HCT116 (cell line): ENCODE measurements at regions not wholly inside any gene's neighbourhood (a gene's known extent, or its start where the extent isn't known, plus 50 kb on each side); places are given as distances from the start of the nearest gene placed in this dataset.

ENCODE experiments used
- ATAC-seq: fragments of 200-7000 bp; cut with Tn5 transposase; 2 replicates; pipeline ENCODE4 v1.9.1; 2020; ENCODE audit warnings: mild to moderate bottlenecking, moderate library complexity
- BruUV-seq: library from RNA; stranded (reverse); fragments of 400-500 nt; replicated peaks from 2 replicates; lab custom pipeline; 2021; lab: Mats Ljungman, UMichigan
- CTCF ChIA-PET: fragments of 300-600 bp; sonication (Branson Sonifier 250); formaldehyde crosslinking; loops from one replicate; lab custom pipeline; 2021; ENCODE audit warnings: antibody characterized with exemption; lab: Charles Lee
- POLR2A ChIA-PET: fragments of 300-600, 350-600 bp; sonication (Branson Sonifier 250); formaldehyde crosslinking; loops from one replicate; lab custom pipeline; 2021; ENCODE audit warnings: antibody characterized with exemption; lab: Charles Lee
- RAD21 ChIA-PET, 2 experiments: fragments of 300-600 bp; sonication (Branson Sonifier 250); formaldehyde crosslinking; loops; one replicate each; lab custom pipeline; 2023; ENCODE audit warnings: low total read pairs in 2 of 2; ENCODE audit not compliant: uncharacterized antibody in 2 of 2, unreplicated experiment in 2 of 2, low non-redundant PET in 1 of 2; lab: Charles Lee
- DNase-seq: peaks from one replicate; pipeline ENCODE4 v3.0.0-alpha.2; 2010; ENCODE audit warnings: low read depth, low spot score
- H2AFZ ChIP-seq: fragments of 200-600 bp; shearing (Covaris generic), sonication (generic); 2 replicates; pipeline ENCODE4 v1.6.1; 2017; ENCODE audit warnings: low read depth, mixed run types, mixed read lengths, antibody characterized with exemption, low read length; ENCODE audit not compliant: poor library complexity, severe bottlenecking
- H3K27ac ChIP-seq: 2 replicates; pipeline ENCODE4 v1.5.1; 2012; ENCODE audit warnings: low read depth, low read length
- H3K27me3 ChIP-seq: fragments of 200-600 bp; sonication (generic); 2 replicates; pipeline ENCODE4 v1.6.1; 2016; ENCODE audit warnings: mixed run types, low read length, mixed read lengths; ENCODE audit not compliant: insufficient read depth
- H3K36me3 ChIP-seq, 2 experiments: fragments of 200-500 bp in 1 of 2; fragments of 200-600 bp in 1 of 2; sonication (Bioruptor generic) in 1 of 2; sonication (generic) in 1 of 2; 2 replicates each; pipeline versions ENCODE4 v1.5.1 to v1.6.1; 2014 to 2016; ENCODE audit warnings: low read length in 2 of 2, inconsistent platforms in 1 of 2, mixed read lengths in 1 of 2, mixed run types in 1 of 2; ENCODE audit not compliant: insufficient read depth in 2 of 2, control insufficient read depth in 1 of 2
- H3K4me1 ChIP-seq, 2 experiments: fragments of 200-600 bp in 1 of 2; sonication (generic) in 1 of 2; 2 replicates each; pipeline versions ENCODE4 v1.5.1 to v1.6.1; 2012 to 2017; ENCODE audit warnings: low read length in 2 of 2, inconsistent platforms in 1 of 2, mild to moderate bottlenecking in 1 of 2, mixed read lengths in 1 of 2, mixed run types in 1 of 2, moderate library complexity in 1 of 2; ENCODE audit not compliant: insufficient read depth in 2 of 2, control insufficient read depth in 1 of 2
- H3K4me2 ChIP-seq: fragments of 200-600 bp; sonication (generic); 2 replicates; pipeline ENCODE4 v1.6.1; 2017; ENCODE audit warnings: mixed run types, low read length, mixed read lengths
- H3K4me3 ChIP-seq, 2 experiments: fragments of 200-600 bp in 1 of 2; sonication (generic) in 1 of 2; replicated peaks in 1 of 2; 2 replicates each; pipeline ENCODE4 v1.5.1; 2011 to 2016; ENCODE audit warnings: low read length in 2 of 2, control low read depth in 1 of 2, low read depth in 1 of 2, mild to moderate bottlenecking in 1 of 2, mixed read lengths in 1 of 2, mixed run types in 1 of 2
- H3K79me2 ChIP-seq: fragments of 200-600 bp; sonication (generic); 2 replicates; pipeline ENCODE4 v1.6.1; 2017; ENCODE audit warnings: mild to moderate bottlenecking, mixed run types, low read length, moderate library complexity, mixed read lengths; ENCODE audit not compliant: insufficient read depth
- H3K9ac ChIP-seq: fragments of 200-600 bp; sonication (generic); 2 replicates; pipeline ENCODE4 v1.6.1; 2016; ENCODE audit warnings: low read length, mixed read lengths
- H3K9me2 ChIP-seq: fragments of 200-600 bp; sonication (generic), shearing (Covaris generic); 2 replicates; pipeline ENCODE4 v1.6.1; 2017; ENCODE audit warnings: mixed run types, mild to moderate bottlenecking, moderate library complexity; ENCODE audit not compliant: insufficient read depth
- H3K9me3 ChIP-seq, 2 experiments: fragments of 200-500 bp in 1 of 2; fragments of 200-600 bp in 1 of 2; sonication (Bioruptor generic) in 1 of 2; sonication (generic) in 1 of 2; 2 replicates each; pipeline ENCODE4 v1.6.1; 2014 to 2017; ENCODE audit warnings: low read length in 2 of 2, mixed read lengths in 2 of 2, inconsistent platforms in 1 of 2, low read depth in 1 of 2, mild to moderate bottlenecking in 1 of 2, mixed run types in 1 of 2, moderate library complexity in 1 of 2; ENCODE audit not compliant: control insufficient read depth in 1 of 2, insufficient read depth in 1 of 2
- H4K20me1 ChIP-seq: fragments of 200-600 bp; sonication (generic), shearing (Covaris generic); 2 replicates; pipeline ENCODE4 v1.6.1; 2017; ENCODE audit warnings: mixed run types, mild to moderate bottlenecking, moderate library complexity; ENCODE audit not compliant: insufficient read depth
- CBX3 ChIP-seq: IDR thresholded peaks from 2 replicates; pipeline ENCODE4 v1.6.1; 2012; ENCODE audit warnings: low read depth
- CTCF ChIP-seq, 3 experiments: fragments of 200-600 bp in 1 of 3; sonication (generic) in 1 of 3; IDR thresholded peaks in 2 of 3; conservative IDR thresholded peaks in 1 of 3; 2 replicates each; pipeline ENCODE4 v1.5.1; 2012 to 2017; ENCODE audit warnings: low read depth in 2 of 3, low read length in 2 of 3, antibody characterized with exemption in 1 of 3, borderline replicate concordance in 1 of 3, control low read depth in 1 of 3, mild to moderate bottlenecking in 1 of 3, mixed read lengths in 1 of 3, mixed run types in 1 of 3, moderate library complexity in 1 of 3; ENCODE audit not compliant: insufficient read depth in 1 of 3
- EGR1 ChIP-seq: IDR thresholded peaks from 2 replicates; pipeline ENCODE4 v1.6.1; 2012; ENCODE audit warnings: low read depth
- ELF1 ChIP-seq: IDR thresholded peaks from 2 replicates; pipeline ENCODE4 v1.6.1; 2012; ENCODE audit warnings: low read depth, borderline replicate concordance
- EZH2 ChIP-seq: fragments of 200-600 bp; sonication (generic); IDR thresholded peaks from 2 replicates; pipeline ENCODE4 v1.6.1; 2017; ENCODE audit warnings: antibody characterized with exemption, mixed run types
- EZH2phosphoT487 ChIP-seq: fragments of 200-600 bp; IDR thresholded peaks from 2 replicates; pipeline ENCODE4 v1.6.1; 2018; ENCODE audit warnings: antibody characterized with exemption, borderline replicate concordance
- FOSL1 ChIP-seq: IDR thresholded peaks from 2 replicates; pipeline ENCODE4 v1.6.1; 2012; ENCODE audit warnings: low read depth
- JUND ChIP-seq: IDR thresholded peaks from 2 replicates; pipeline ENCODE4 v1.6.1; 2012
- POLR2A ChIP-seq: IDR thresholded peaks from 2 replicates; pipeline ENCODE4 v1.7.0; 2011; ENCODE audit warnings: borderline replicate concordance; ENCODE audit not compliant: insufficient read depth, insufficient read length; ENCODE audit errors: extremely low read depth
- RAD21 ChIP-seq: IDR thresholded peaks from 2 replicates; pipeline ENCODE4 v1.6.1; 2012; ENCODE audit warnings: low read depth, mild to moderate bottlenecking
- SIN3A ChIP-seq: IDR thresholded peaks from 2 replicates; pipeline ENCODE4 v1.6.1; 2012; ENCODE audit warnings: low read depth
- SRF ChIP-seq: IDR thresholded peaks from 2 replicates; pipeline ENCODE4 v1.6.1; 2012; ENCODE audit warnings: low read depth
- YY1 ChIP-seq: IDR thresholded peaks from 2 replicates; pipeline ENCODE4 v1.6.1; 2011; ENCODE audit warnings: low read length, low read depth, moderate library complexity, mild to moderate bottlenecking; ENCODE audit not compliant: insufficient replicate concordance; ENCODE audit errors: extremely low read depth
- ZNF274 ChIP-seq: fragments of 200-500 bp; sonication (Bioruptor generic); IDR thresholded peaks from 2 replicates; pipeline ENCODE4 v1.6.1; 2014; ENCODE audit warnings: mild to moderate bottlenecking, low read depth, low read length, inconsistent platforms
- intact Hi-C: fragments of 100-400 bp; cut with micrococcal nuclease; formaldehyde crosslinking; loops from 2 replicates; pipeline ENCODE4 v1.10.0; 2022
- TF ChIP-seq, protein P1 (sequence below): IDR thresholded peaks from 2 replicates; pipeline ENCODE4 v1.6.1; 2012
- TF ChIP-seq, protein P2 (sequence below): IDR thresholded peaks from 2 replicates; pipeline ENCODE4 v1.6.1; 2012; ENCODE audit warnings: low read depth
- TF ChIP-seq, protein P3 (sequence below): IDR thresholded peaks from 2 replicates; pipeline ENCODE4 v1.6.1; 2012
- TF ChIP-seq, protein P4 (sequence below): IDR thresholded peaks from 2 replicates; pipeline ENCODE4 v1.6.1; 2011; ENCODE audit warnings: mild to moderate bottlenecking, low read length, moderate library complexity; ENCODE audit not compliant: insufficient replicate concordance; ENCODE audit errors: extremely low read depth

GRCh38 chr14:38039496-38039895 lies 168.2 kb upstream of the SSTR1 start:
- ATAC-seq = no peak
- TF ChIP-seq, protein P1, sequence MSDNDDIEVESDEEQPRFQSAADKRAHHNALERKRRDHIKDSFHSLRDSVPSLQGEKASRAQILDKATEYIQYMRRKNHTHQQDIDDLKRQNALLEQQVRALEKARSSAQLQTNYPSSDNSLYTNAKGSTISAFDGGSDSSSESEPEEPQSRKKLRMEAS = no peak
- TF ChIP-seq SRF (no peak), EZH2phosphoT487 (no peak), RAD21 (no peak), FOSL1 (no peak), EZH2 (no peak), SIN3A (no peak), POLR2A (no peak), YY1 (no peak), ZNF274 (no peak), ELF1 (no peak), JUND (no peak), CTCF (IDR thresholded peaks at IDR 0.05 in 2 of 3, conservative IDR thresholded peaks at IDR 0.05 in 1 of 3; ENCODE audit: borderline replicate concordance in 1 of 3, insufficient read depth in 1 of 3, low read depth in 2 of 3, low read length in 2 of 3) (no peak), CBX3 (no peak), EGR1 (no peak)
- TF ChIP-seq, protein P2, sequence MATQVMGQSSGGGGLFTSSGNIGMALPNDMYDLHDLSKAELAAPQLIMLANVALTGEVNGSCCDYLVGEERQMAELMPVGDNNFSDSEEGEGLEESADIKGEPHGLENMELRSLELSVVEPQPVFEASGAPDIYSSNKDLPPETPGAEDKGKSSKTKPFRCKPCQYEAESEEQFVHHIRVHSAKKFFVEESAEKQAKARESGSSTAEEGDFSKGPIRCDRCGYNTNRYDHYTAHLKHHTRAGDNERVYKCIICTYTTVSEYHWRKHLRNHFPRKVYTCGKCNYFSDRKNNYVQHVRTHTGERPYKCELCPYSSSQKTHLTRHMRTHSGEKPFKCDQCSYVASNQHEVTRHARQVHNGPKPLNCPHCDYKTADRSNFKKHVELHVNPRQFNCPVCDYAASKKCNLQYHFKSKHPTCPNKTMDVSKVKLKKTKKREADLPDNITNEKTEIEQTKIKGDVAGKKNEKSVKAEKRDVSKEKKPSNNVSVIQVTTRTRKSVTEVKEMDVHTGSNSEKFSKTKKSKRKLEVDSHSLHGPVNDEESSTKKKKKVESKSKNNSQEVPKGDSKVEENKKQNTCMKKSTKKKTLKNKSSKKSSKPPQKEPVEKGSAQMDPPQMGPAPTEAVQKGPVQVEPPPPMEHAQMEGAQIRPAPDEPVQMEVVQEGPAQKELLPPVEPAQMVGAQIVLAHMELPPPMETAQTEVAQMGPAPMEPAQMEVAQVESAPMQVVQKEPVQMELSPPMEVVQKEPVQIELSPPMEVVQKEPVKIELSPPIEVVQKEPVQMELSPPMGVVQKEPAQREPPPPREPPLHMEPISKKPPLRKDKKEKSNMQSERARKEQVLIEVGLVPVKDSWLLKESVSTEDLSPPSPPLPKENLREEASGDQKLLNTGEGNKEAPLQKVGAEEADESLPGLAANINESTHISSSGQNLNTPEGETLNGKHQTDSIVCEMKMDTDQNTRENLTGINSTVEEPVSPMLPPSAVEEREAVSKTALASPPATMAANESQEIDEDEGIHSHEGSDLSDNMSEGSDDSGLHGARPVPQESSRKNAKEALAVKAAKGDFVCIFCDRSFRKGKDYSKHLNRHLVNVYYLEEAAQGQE = no peak
- TF ChIP-seq, protein P3, sequence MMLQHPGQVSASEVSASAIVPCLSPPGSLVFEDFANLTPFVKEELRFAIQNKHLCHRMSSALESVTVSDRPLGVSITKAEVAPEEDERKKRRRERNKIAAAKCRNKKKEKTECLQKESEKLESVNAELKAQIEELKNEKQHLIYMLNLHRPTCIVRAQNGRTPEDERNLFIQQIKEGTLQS = no peak
- TF ChIP-seq, protein P4, sequence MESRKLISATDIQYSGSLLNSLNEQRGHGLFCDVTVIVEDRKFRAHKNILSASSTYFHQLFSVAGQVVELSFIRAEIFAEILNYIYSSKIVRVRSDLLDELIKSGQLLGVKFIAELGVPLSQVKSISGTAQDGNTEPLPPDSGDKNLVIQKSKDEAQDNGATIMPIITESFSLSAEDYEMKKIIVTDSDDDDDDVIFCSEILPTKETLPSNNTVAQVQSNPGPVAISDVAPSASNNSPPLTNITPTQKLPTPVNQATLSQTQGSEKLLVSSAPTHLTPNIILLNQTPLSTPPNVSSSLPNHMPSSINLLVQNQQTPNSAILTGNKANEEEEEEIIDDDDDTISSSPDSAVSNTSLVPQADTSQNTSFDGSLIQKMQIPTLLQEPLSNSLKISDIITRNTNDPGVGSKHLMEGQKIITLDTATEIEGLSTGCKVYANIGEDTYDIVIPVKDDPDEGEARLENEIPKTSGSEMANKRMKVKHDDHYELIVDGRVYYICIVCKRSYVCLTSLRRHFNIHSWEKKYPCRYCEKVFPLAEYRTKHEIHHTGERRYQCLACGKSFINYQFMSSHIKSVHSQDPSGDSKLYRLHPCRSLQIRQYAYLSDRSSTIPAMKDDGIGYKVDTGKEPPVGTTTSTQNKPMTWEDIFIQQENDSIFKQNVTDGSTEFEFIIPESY = no peak
- no peaks in the 10 kb centered on the region for H3K27me3 ChIP-seq
- no peak overlapping the region for H3K4me2 ChIP-seq
- no peaks in the 10 kb centered on the region for H4K20me1 ChIP-seq
- H3K79me2 ChIP-seq = no peaks in the 10 kb centered on the region
- no TSS peak for BruUV-seq
- no peaks in the 10 kb centered on the region for H3K9me3 ChIP-seq
- intact Hi-C loops = no loop called here
- no peak overlapping the region for H2AFZ ChIP-seq
- no peaks in the 10 kb centered on the region for H3K9me2 ChIP-seq
- H3K27ac ChIP-seq = no peak overlapping the region
- DNase-seq = no peak
- no peaks in the 10 kb centered on the region for H3K36me3 ChIP-seq
- ChIA-PET RAD21 (no interaction called here), CTCF (no interaction called here), POLR2A (no interaction called here)
- no peak overlapping the region for H3K4me3 ChIP-seq
- H3K9ac ChIP-seq = no peak overlapping the region
- peaks cover 6 to 8% of the 10 kb centered on the region in 2 experiments for H3K4me1 ChIP-seq
